A549 (cell line): ENCODE measurements at regions not wholly inside any gene's neighbourhood (a gene's known extent, or its start where the extent isn't known, plus 50 kb on each side); places are given as distances from the start of the nearest gene placed in this dataset.
"Not testable (repeated sequence)": the region's sequence is repeated elsewhere in the genome, so short reads cannot be mapped to it uniquely, and the experiment has no call there.

Source experiments
- ATAC-seq, 2 experiments: fragments of 200-7000 bp in 1 of 2; fragments of >200 bp in 1 of 2; cut with Nextera tagmentation in 1 of 2; cut with Tn5 transposase in 1 of 2; 3 replicates each; pipeline versions ENCODE4 v1.8.0 to v1.9.1; 2018 to 2020; ENCODE audit warnings: mild to moderate bottlenecking in 1 of 2, moderate library complexity in 1 of 2
- CTCF ChIA-PET: fragments of 300-600 bp; sonication (Branson Sonifier 250); formaldehyde crosslinking; extraction: SDS; loops from one replicate; lab custom pipeline; 2021; ENCODE audit warnings: antibody characterized with exemption, inconsistent platforms; lab: Yijun Ruan, JAX
- POLR2A ChIA-PET: fragments of 350-600 bp; formaldehyde crosslinking; extraction: SDS; loops from one replicate; lab custom pipeline; 2021; ENCODE audit warnings: antibody characterized with exemption, inconsistent platforms; lab: Yijun Ruan, JAX
- DNase-seq, 2 experiments: peaks; one replicate each; pipeline versions ENCODE4 v3.0.0 to v3.0.0-alpha.2; 2011 to 2016; ENCODE audit warnings: low read depth in 1 of 2, low spot score in 1 of 2
- FAIRE-seq: peaks from 2 replicates; lab custom pipeline; 2011; peaks lifted over from hg19 to GRCh38; lab: Jason Lieb, UNC
- H3K27ac ChIP-seq, 2 experiments: fragments of >200 bp; sonication (Bioruptor Twin); formaldehyde crosslinking; 3 replicates each; pipeline ENCODE4 v1.5.1; 2016 to 2017
- H3K4me1 ChIP-seq: fragments of >200 bp; sonication (Bioruptor Twin); formaldehyde crosslinking; 3 replicates; pipeline ENCODE4 v1.6.1; 2016
- H3K4me2 ChIP-seq: fragments of >200 bp; sonication (Bioruptor Twin); formaldehyde crosslinking; 3 replicates; pipeline ENCODE4 v1.6.1; 2016
- H3K4me3 ChIP-seq: fragments of >200 bp; sonication (Bioruptor Twin); formaldehyde crosslinking; 3 replicates; pipeline ENCODE4 v1.5.1; 2016
- H3K9me3 ChIP-seq: fragments of >200 bp; sonication (Bioruptor Twin); formaldehyde crosslinking; 3 replicates; pipeline ENCODE4 v1.6.1; 2016
- BCL3 ChIP-seq: fragments of >200 bp; sonication (Bioruptor Twin); formaldehyde crosslinking; IDR thresholded peaks from 3 replicates; pipeline ENCODE4 v1.6.1; 2016
- CHD4 ChIP-seq: fragments of 200-600 bp; sonication (generic); IDR thresholded peaks from 2 replicates; pipeline ENCODE4 v1.6.1; 2016; ENCODE audit warnings: antibody characterized with exemption, mild to moderate bottlenecking, borderline replicate concordance
- EHMT2 ChIP-seq: fragments of 200-600 bp; sonication (generic); IDR thresholded peaks from 2 replicates; pipeline ENCODE4 v1.6.1; 2016; ENCODE audit warnings: antibody characterized with exemption, low read depth, mild to moderate bottlenecking, moderate library complexity
- ESRRA ChIP-seq: fragments of 150-350 bp; IDR thresholded peaks from 2 replicates; pipeline ENCODE4 v1.6.1; 2014; ENCODE audit warnings: mild to moderate bottlenecking, low read length, borderline replicate concordance
- GATA3 ChIP-seq: IDR thresholded peaks from 2 replicates; pipeline ENCODE4 v1.6.1; 2012; ENCODE audit warnings: borderline replicate concordance
- HDAC2 ChIP-seq: fragments of 200-600 bp; sonication (generic); IDR thresholded peaks from 2 replicates; pipeline ENCODE4 v1.6.1; 2016
- HEYL ChIP-seq: fragments of 250-450 bp; sonication (Bioruptor Pico); IDR thresholded peaks from 2 replicates; pipeline ENCODE4 v1.8.0; 2021; ENCODE audit warnings: mild to moderate bottlenecking, moderate library complexity
- HOXA7 ChIP-seq: fragments of 250-450 bp; sonication (Bioruptor Pico); IDR thresholded peaks from 2 replicates; pipeline ENCODE4 v1.5.0; 2020; ENCODE audit warnings: mild to moderate bottlenecking, moderate library complexity
- HOXB5 ChIP-seq: fragments of 250-450 bp; sonication (Bioruptor Pico); IDR thresholded peaks from 2 replicates; pipeline ENCODE4 v1.5.0; 2020; ENCODE audit warnings: mild to moderate bottlenecking, moderate library complexity
- KDM1A ChIP-seq: fragments of 200-600 bp; sonication (generic); IDR thresholded peaks from 2 replicates; pipeline ENCODE4 v1.6.1; 2016; ENCODE audit warnings: low read depth, mild to moderate bottlenecking
- MAZ ChIP-seq: fragments of 150-350 bp; IDR thresholded peaks from 2 replicates; pipeline ENCODE4 v1.6.1; 2014; ENCODE audit warnings: antibody characterized with exemption, low read depth, low read length, borderline replicate concordance
- NPAS2 ChIP-seq: fragments of 250-450 bp; sonication (Bioruptor Pico); IDR thresholded peaks from 2 replicates; pipeline ENCODE4 v1.8.0; 2022; ENCODE audit warnings: mild to moderate bottlenecking, moderate library complexity, borderline replicate concordance
- POLR2A ChIP-seq: IDR thresholded peaks from 2 replicates; pipeline ENCODE4 v1.6.1; 2012; ENCODE audit warnings: mild to moderate bottlenecking, low read length
- RAD21 ChIP-seq, 2 experiments: fragments of >200 bp in 1 of 2; sonication (Bioruptor Twin) in 1 of 2; formaldehyde crosslinking in 1 of 2; IDR thresholded peaks in 1 of 2; conservative IDR thresholded peaks in 1 of 2; 2 replicates in 1 of 2; 3 replicates in 1 of 2; pipeline ENCODE4 v1.6.1; 2012 to 2018; ENCODE audit warnings: inconsistent platforms in 1 of 2
- RNF2 ChIP-seq: fragments of 200-600 bp; sonication (generic); IDR thresholded peaks from 2 replicates; pipeline ENCODE4 v1.6.1; 2016; ENCODE audit warnings: low read depth, mild to moderate bottlenecking, antibody characterized with exemption, moderate library complexity, borderline replicate concordance
- SMC3 ChIP-seq: fragments of >200 bp; sonication (Bioruptor Twin); formaldehyde crosslinking; IDR thresholded peaks from 3 replicates; pipeline ENCODE4 v1.6.1; 2018; ENCODE audit warnings: inconsistent platforms
- ZC3H11A ChIP-seq: fragments of 450-650 bp; IDR thresholded peaks from 2 replicates; pipeline ENCODE4 v1.6.1; 2014; ENCODE audit warnings: antibody characterized with exemption, mild to moderate bottlenecking
- ZNF302 ChIP-seq: fragments of 250-450 bp; sonication (Bioruptor Pico); IDR thresholded peaks from 2 replicates; pipeline ENCODE4 v1.9.0; 2021; ENCODE audit warnings: inconsistent platforms, mild to moderate bottlenecking, moderate library complexity
- WGBS: methylation state at CpG from one replicate; pipeline ENCODE4 v1.1.6; 2017; ENCODE audit errors: missing lambda C conversion rate; 5-methylcytosine and 5-hydroxymethylcytosine counted together
- TF ChIP-seq, protein P1 (sequence below): IDR thresholded peaks from 2 replicates; pipeline ENCODE4 v1.6.1; 2012
- TF ChIP-seq, protein P2 (sequence below): fragments of 250-450 bp; sonication (Bioruptor Pico); IDR thresholded peaks from 2 replicates; pipeline ENCODE4 v1.5.0; 2021; ENCODE audit warnings: mild to moderate bottlenecking, moderate library complexity, borderline replicate concordance
- TF ChIP-seq, protein P3 (sequence below): fragments of >200 bp; sonication (Bioruptor Twin); formaldehyde crosslinking; IDR thresholded peaks from 3 replicates; pipeline ENCODE4 v1.5.1; 2016
- TF ChIP-seq, protein P4 (sequence below): IDR thresholded peaks from 2 replicates; pipeline ENCODE4 v1.6.1; 2012; ENCODE audit warnings: low read depth, borderline replicate concordance

- FAIRE-seq = no peak
- no peak overlapping the region for H3K27ac ChIP-seq
- H3K4me3 ChIP-seq = no peak overlapping the region
- DNase-seq = no peak
- no peak for TF ChIP-seq RAD21 (conservative IDR thresholded peaks at IDR 0.05 in 1 of 2, IDR thresholded peaks at IDR 0.05 in 1 of 2)
- TF ChIP-seq, protein P1, sequence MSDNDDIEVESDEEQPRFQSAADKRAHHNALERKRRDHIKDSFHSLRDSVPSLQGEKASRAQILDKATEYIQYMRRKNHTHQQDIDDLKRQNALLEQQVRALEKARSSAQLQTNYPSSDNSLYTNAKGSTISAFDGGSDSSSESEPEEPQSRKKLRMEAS = no peak
- TF ChIP-seq ZC3H11A = no peak
- no peak for TF ChIP-seq BCL3
- no peak for TF ChIP-seq RNF2
- TF ChIP-seq, protein P2, sequence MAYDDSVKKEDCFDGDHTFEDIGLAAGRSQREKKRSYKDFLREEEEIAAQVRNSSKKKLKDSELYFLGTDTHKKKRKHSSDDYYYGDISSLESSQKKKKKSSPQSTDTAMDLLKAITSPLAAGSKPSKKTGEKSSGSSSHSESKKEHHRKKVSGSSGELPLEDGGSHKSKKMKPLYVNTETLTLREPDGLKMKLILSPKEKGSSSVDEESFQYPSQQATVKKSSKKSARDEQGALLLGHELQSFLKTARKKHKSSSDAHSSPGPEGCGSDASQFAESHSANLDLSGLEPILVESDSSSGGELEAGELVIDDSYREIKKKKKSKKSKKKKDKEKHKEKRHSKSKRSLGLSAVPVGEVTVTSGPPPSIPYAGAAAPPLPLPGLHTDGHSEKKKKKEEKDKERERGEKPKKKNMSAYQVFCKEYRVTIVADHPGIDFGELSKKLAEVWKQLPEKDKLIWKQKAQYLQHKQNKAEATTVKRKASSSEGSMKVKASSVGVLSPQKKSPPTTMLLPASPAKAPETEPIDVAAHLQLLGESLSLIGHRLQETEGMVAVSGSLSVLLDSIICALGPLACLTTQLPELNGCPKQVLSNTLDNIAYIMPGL (CRISPR knock-in tag) = no peak
- no peak for TF ChIP-seq HEYL (CRISPR knock-in tag)
- no peak for TF ChIP-seq MAZ
- TF ChIP-seq ZNF302 (CRISPR knock-in tag) = no peak
- TF ChIP-seq KDM1A = no peak
- no peak for TF ChIP-seq HOXA7 (CRISPR knock-in tag)
- no peak for TF ChIP-seq HOXB5 (CRISPR knock-in tag)
- H3K4me1 ChIP-seq = no peaks in the 10 kb centered on the region
- ATAC-seq = no peak
- no peak overlapping the region for H3K4me2 ChIP-seq
- H3K9me3 ChIP-seq = no peaks in the 10 kb centered on the region
- POLR2A ChIA-PET = no interaction called here
- CTCF ChIA-PET = no interaction called here
These were observed 229.4 kb downstream of the RCHY1 start for GRCh38 chr4:75284831-75285230.

GRCh38 chr4:75280461-75280860 is 233.7 kb downstream of the RCHY1 start:
- ATAC-seq, DNase-seq, H3K4me3 ChIP-seq, POLR2A ChIA-PET, H3K9me3 ChIP-seq, H3K27ac ChIP-seq, FAIRE-seq, H3K4me1 ChIP-seq, CTCF ChIA-PET, H3K4me2 ChIP-seq: not testable (repeated sequence)
- WGBS = 0% methylated on average over 1 of the region's 1 CpG

- POLR2A ChIA-PET = no interaction called here
- Histone ChIP-seq H3K4me3 (no peak overlapping the region), H3K4me1 (no peaks in the 10 kb centered on the region), H3K27ac (no peak overlapping the region), H3K4me2 (no peak overlapping the region), H3K9me3 (no peaks in the 10 kb centered on the region)
- no peak for FAIRE-seq
- WGBS = 43% methylated on average over 2 of the region's 2 CpGs
- TF ChIP-seq, protein P2 (CRISPR knock-in tag) = no peak
- TF ChIP-seq ESRRA (no peak), NPAS2 (CRISPR knock-in tag) (no peak), HOXA7 (CRISPR knock-in tag) (no peak), HDAC2 (no peak), POLR2A (no peak), CHD4 (no peak), RNF2 (no peak), GATA3 (no peak), SMC3 (no peak), EHMT2 (no peak)
- TF ChIP-seq, protein P3, sequence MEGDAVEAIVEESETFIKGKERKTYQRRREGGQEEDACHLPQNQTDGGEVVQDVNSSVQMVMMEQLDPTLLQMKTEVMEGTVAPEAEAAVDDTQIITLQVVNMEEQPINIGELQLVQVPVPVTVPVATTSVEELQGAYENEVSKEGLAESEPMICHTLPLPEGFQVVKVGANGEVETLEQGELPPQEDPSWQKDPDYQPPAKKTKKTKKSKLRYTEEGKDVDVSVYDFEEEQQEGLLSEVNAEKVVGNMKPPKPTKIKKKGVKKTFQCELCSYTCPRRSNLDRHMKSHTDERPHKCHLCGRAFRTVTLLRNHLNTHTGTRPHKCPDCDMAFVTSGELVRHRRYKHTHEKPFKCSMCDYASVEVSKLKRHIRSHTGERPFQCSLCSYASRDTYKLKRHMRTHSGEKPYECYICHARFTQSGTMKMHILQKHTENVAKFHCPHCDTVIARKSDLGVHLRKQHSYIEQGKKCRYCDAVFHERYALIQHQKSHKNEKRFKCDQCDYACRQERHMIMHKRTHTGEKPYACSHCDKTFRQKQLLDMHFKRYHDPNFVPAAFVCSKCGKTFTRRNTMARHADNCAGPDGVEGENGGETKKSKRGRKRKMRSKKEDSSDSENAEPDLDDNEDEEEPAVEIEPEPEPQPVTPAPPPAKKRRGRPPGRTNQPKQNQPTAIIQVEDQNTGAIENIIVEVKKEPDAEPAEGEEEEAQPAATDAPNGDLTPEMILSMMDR = no peak
- TF ChIP-seq, protein P4, sequence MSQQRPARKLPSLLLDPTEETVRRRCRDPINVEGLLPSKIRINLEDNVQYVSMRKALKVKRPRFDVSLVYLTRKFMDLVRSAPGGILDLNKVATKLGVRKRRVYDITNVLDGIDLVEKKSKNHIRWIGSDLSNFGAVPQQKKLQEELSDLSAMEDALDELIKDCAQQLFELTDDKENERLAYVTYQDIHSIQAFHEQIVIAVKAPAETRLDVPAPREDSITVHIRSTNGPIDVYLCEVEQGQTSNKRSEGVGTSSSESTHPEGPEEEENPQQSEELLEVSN = no peak
- no peak for ATAC-seq
- CTCF ChIA-PET = no interaction called here
- DNase-seq = no peak
These were observed 254.9 kb downstream of the RCHY1 start for GRCh38 chr4:75259306-75259705.
